ENCODE measurements at regions not wholly inside any gene's neighbourhood (a gene's known extent, or its start where the extent isn't known, plus 50 kb on each side); places are given as distances from the start of the nearest gene placed in this dataset.

GRCh38 chr10:32151871-32152270 lies 95.6 kb upstream of the KIF5B start:
- peaks cover 29% of the 10 kb centered on the region for H3K4me1 ChIP-seq (ENCODE audit: control insufficient read depth, insufficient read depth, low read length)

GRCh38 chr10:32150532-32151101 lies 94.4 kb upstream of the KIF5B start:
- Histone ChIP-seq H3K4me3 (ENCODE audit: low read length) (no peak overlapping the region), H3K27me3 (ENCODE audit: control insufficient read depth, insufficient read depth, low read length) (no peaks in the 10 kb centered on the region), H3K4me2 (ENCODE audit: low read length) (no peak overlapping the region), H3K36me3 (ENCODE audit: insufficient read depth, low read length) (no peaks in the 10 kb centered on the region), H3K9me3 (replicated peaks; ENCODE audit: low read length) (peaks cover 3% of the 10 kb centered on the region), H3K4me1 (ENCODE audit: control insufficient read depth, insufficient read depth, low read length) (peaks cover 29% of the 10 kb centered on the region), H3K9ac (ENCODE audit: low read depth, low read length) (peak overlapping the region; percentile 45)

More at GRCh38 chr10:32151871-32152270, 95.6 kb upstream of the KIF5B start:
- H3K36me3 ChIP-seq (ENCODE audit: insufficient read depth, low read length): no peaks in the 10 kb centered on the region
- H3K9ac ChIP-seq (ENCODE audit: low read depth, low read length): no peak overlapping the region
- peaks cover 3% of the 10 kb centered on the region for H3K9me3 ChIP-seq (replicated peaks; ENCODE audit: low read length)
- H3K4me3 ChIP-seq (ENCODE audit: low read length): no peak overlapping the region
- H3K27me3 ChIP-seq (ENCODE audit: control insufficient read depth, insufficient read depth, low read length): no peaks in the 10 kb centered on the region
- H3K4me2 ChIP-seq (ENCODE audit: low read length): no peak overlapping the region

GRCh38 chr10:32149252-32149955 lies 93.2 kb upstream of the KIF5B start:
- peak overlapping the region; percentile 49 for H3K4me3 ChIP-seq (ENCODE audit: low read length)
- H3K27me3 ChIP-seq (ENCODE audit: control insufficient read depth, insufficient read depth, low read length): no peaks in the 10 kb centered on the region
- H3K9me3 ChIP-seq (replicated peaks; ENCODE audit: low read length): peaks cover 3% of the 10 kb centered on the region
- H3K36me3 ChIP-seq (ENCODE audit: insufficient read depth, low read length): no peaks in the 10 kb centered on the region
- H3K4me2 ChIP-seq (ENCODE audit: low read length): peak overlapping the region; percentile 74
- H3K9ac ChIP-seq (ENCODE audit: low read depth, low read length): peak overlapping the region; percentile 81
- H3K4me1 ChIP-seq (ENCODE audit: control insufficient read depth, insufficient read depth, low read length): peaks cover 17% of the 10 kb centered on the region

- H3K9me3 ChIP-seq (replicated peaks; ENCODE audit: low read length): peaks cover 3% of the 10 kb centered on the region
- H3K4me3 ChIP-seq (ENCODE audit: low read length): peak overlapping the region; percentile 49
- H3K9ac ChIP-seq (ENCODE audit: low read depth, low read length): peak overlapping the region; percentile 81
- H3K4me1 ChIP-seq (ENCODE audit: control insufficient read depth, insufficient read depth, low read length): peaks cover 17% of the 10 kb centered on the region
- no peaks in the 10 kb centered on the region for H3K27me3 ChIP-seq (ENCODE audit: control insufficient read depth, insufficient read depth, low read length)
- H3K36me3 ChIP-seq (ENCODE audit: insufficient read depth, low read length): no peaks in the 10 kb centered on the region
- H3K4me2 ChIP-seq (ENCODE audit: low read length): peak overlapping the region; percentile 74
Measured at GRCh38 chr10:32148864-32149251, 92.6 kb upstream of the KIF5B start.

GRCh38 chr10:32147730-32148129 lies 91.5 kb upstream of the KIF5B start:
- Histone ChIP-seq H3K4me3 (ENCODE audit: low read length) (no peak overlapping the region), H3K27me3 (ENCODE audit: control insufficient read depth, insufficient read depth, low read length) (no peaks in the 10 kb centered on the region), H3K36me3 (ENCODE audit: insufficient read depth, low read length) (no peaks in the 10 kb centered on the region), H3K9ac (ENCODE audit: low read depth, low read length) (no peak overlapping the region), H3K4me1 (ENCODE audit: control insufficient read depth, insufficient read depth, low read length) (peaks cover 17% of the 10 kb centered on the region), H3K4me2 (ENCODE audit: low read length) (no peak overlapping the region), H3K9me3 (replicated peaks; ENCODE audit: low read length) (peaks cover 1% of the 10 kb centered on the region)

GRCh38 chr10:32146166-32146565 lies 89.9 kb upstream of the KIF5B start:
- Histone ChIP-seq H3K4me2 (ENCODE audit: low read length) (no peak overlapping the region), H3K9ac (ENCODE audit: low read depth, low read length) (no peak overlapping the region), H3K36me3 (ENCODE audit: insufficient read depth, low read length) (no peaks in the 10 kb centered on the region), H3K27me3 (ENCODE audit: control insufficient read depth, insufficient read depth, low read length) (no peaks in the 10 kb centered on the region), H3K4me1 (ENCODE audit: control insufficient read depth, insufficient read depth, low read length) (peaks cover 17% of the 10 kb centered on the region), H3K4me3 (ENCODE audit: low read length) (no peak overlapping the region), H3K9me3 (replicated peaks; ENCODE audit: low read length) (no peaks in the 10 kb centered on the region)

GRCh38 chr10:32144817-32145688 lies 88.8 kb upstream of the KIF5B start:
- Histone ChIP-seq H3K9me3 (replicated peaks; ENCODE audit: low read length) (no peaks in the 10 kb centered on the region), H3K27me3 (ENCODE audit: control insufficient read depth, insufficient read depth, low read length) (no peaks in the 10 kb centered on the region), H3K36me3 (ENCODE audit: insufficient read depth, low read length) (no peaks in the 10 kb centered on the region), H3K9ac (ENCODE audit: low read depth, low read length) (no peak overlapping the region), H3K4me1 (ENCODE audit: control insufficient read depth, insufficient read depth, low read length) (peaks cover 21% of the 10 kb centered on the region), H3K4me3 (ENCODE audit: low read length) (no peak overlapping the region), H3K4me2 (ENCODE audit: low read length) (no peak overlapping the region)

- Histone ChIP-seq H3K9ac (ENCODE audit: low read depth, low read length) (no peak overlapping the region), H3K4me1 (ENCODE audit: control insufficient read depth, insufficient read depth, low read length) (peaks cover 20% of the 10 kb centered on the region), H3K9me3 (replicated peaks; ENCODE audit: low read length) (no peaks in the 10 kb centered on the region), H3K27me3 (ENCODE audit: control insufficient read depth, insufficient read depth, low read length) (no peaks in the 10 kb centered on the region), H3K4me3 (ENCODE audit: low read length) (no peak overlapping the region), H3K4me2 (ENCODE audit: low read length) (no peak overlapping the region), H3K36me3 (ENCODE audit: insufficient read depth, low read length) (no peaks in the 10 kb centered on the region)
Measured at GRCh38 chr10:32143302-32143847, 87.2 kb upstream of the KIF5B start.

- Histone ChIP-seq H3K36me3 (ENCODE audit: insufficient read depth, low read length) (no peaks in the 10 kb centered on the region), H3K27me3 (ENCODE audit: control insufficient read depth, insufficient read depth, low read length) (no peaks in the 10 kb centered on the region), H3K9ac (ENCODE audit: low read depth, low read length) (no peak overlapping the region), H3K4me2 (ENCODE audit: low read length) (no peak overlapping the region), H3K9me3 (replicated peaks; ENCODE audit: low read length) (no peaks in the 10 kb centered on the region), H3K4me3 (ENCODE audit: low read length) (no peak overlapping the region), H3K4me1 (ENCODE audit: control insufficient read depth, insufficient read depth, low read length) (peaks cover 20% of the 10 kb centered on the region)
Measured at GRCh38 chr10:32142646-32143045, 86.4 kb upstream of the KIF5B start.

GRCh38 chr10:32141018-32141807 lies 85.0 kb upstream of the KIF5B start:
- H3K36me3 ChIP-seq (ENCODE audit: insufficient read depth, low read length): no peaks in the 10 kb centered on the region
- H3K4me1 ChIP-seq (ENCODE audit: control insufficient read depth, insufficient read depth, low read length): peaks cover 27% of the 10 kb centered on the region
- H3K9ac ChIP-seq (ENCODE audit: low read depth, low read length): no peak overlapping the region
- H3K9me3 ChIP-seq (replicated peaks; ENCODE audit: low read length): no peaks in the 10 kb centered on the region
- H3K4me3 ChIP-seq (ENCODE audit: low read length): no peak overlapping the region
- H3K4me2 ChIP-seq (ENCODE audit: low read length): no peak overlapping the region
- no peaks in the 10 kb centered on the region for H3K27me3 ChIP-seq (ENCODE audit: control insufficient read depth, insufficient read depth, low read length)

- H3K36me3 ChIP-seq (ENCODE audit: insufficient read depth, low read length): no peaks in the 10 kb centered on the region
- H3K4me3 ChIP-seq (ENCODE audit: low read length): no peak overlapping the region
- H3K4me2 ChIP-seq (ENCODE audit: low read length): no peak overlapping the region
- peaks cover 27% of the 10 kb centered on the region for H3K4me1 ChIP-seq (ENCODE audit: control insufficient read depth, insufficient read depth, low read length)
- no peaks in the 10 kb centered on the region for H3K27me3 ChIP-seq (ENCODE audit: control insufficient read depth, insufficient read depth, low read length)
- no peak overlapping the region for H3K9ac ChIP-seq (ENCODE audit: low read depth, low read length)
- no peaks in the 10 kb centered on the region for H3K9me3 ChIP-seq (replicated peaks; ENCODE audit: low read length)
Measured at GRCh38 chr10:32140403-32140802, 84.2 kb upstream of the KIF5B start.

Data from skeletal muscle satellite cell (primary cell).